WERI-Rb-1 (cell line): ENCODE measurements at regions not wholly inside any gene's neighbourhood (a gene's known extent, or its start where the extent isn't known, plus 50 kb on each side); places are given as distances from the start of the nearest gene placed in this dataset.

ENCODE experiments used
- DNase-seq: peaks from one replicate; pipeline ENCODE4 v3.0.0-alpha.2; 2020
- H3K27ac ChIP-seq: fragments of 250-450 bp; sonication (Bioruptor Pico); 2 replicates; pipeline ENCODE4 v1.5.1; 2020; ENCODE audit warnings: mild to moderate bottlenecking, moderate library complexity
- H3K27me3 ChIP-seq: fragments of 250-450 bp; sonication (Bioruptor Pico); 2 replicates; pipeline ENCODE4 v1.5.1; 2021; ENCODE audit warnings: mild to moderate bottlenecking, low read depth, moderate library complexity; ENCODE audit not compliant: insufficient read depth, severe bottlenecking
- H3K36me3 ChIP-seq: fragments of 250-450 bp; sonication (Bioruptor Pico); 2 replicates; pipeline ENCODE4 v1.5.1; 2020; ENCODE audit warnings: mild to moderate bottlenecking, moderate library complexity
- H3K4me3 ChIP-seq: 2 replicates; pipeline ENCODE4 v1.5.1; 2011; ENCODE audit warnings: low read depth, mild to moderate bottlenecking, control low read depth, low read length
- H3K9me3 ChIP-seq: fragments of 250-450 bp; sonication (Bioruptor Pico); 2 replicates; pipeline ENCODE4 v1.5.1; 2021; ENCODE audit warnings: mild to moderate bottlenecking, moderate library complexity; ENCODE audit not compliant: severe bottlenecking
- CTCF ChIP-seq: IDR thresholded peaks from 2 replicates; pipeline ENCODE4 v1.5.1; 2011; ENCODE audit warnings: low read depth, mild to moderate bottlenecking, control low read depth, inconsistent platforms, low read length

GRCh38 chr6:79391480-79391879 is 145.8 kb downstream of the LCA5 start:
- Histone ChIP-seq H3K4me3 (no peak overlapping the region), H3K9me3 (no peaks in the 10 kb centered on the region), H3K36me3 (no peaks in the 10 kb centered on the region), H3K27ac (no peak overlapping the region), H3K27me3 (no peaks in the 10 kb centered on the region)
- no peak for TF ChIP-seq CTCF
- DNase-seq: no peak

- Histone ChIP-seq H3K27me3 (no peaks in the 10 kb centered on the region), H3K36me3 (no peaks in the 10 kb centered on the region), H3K4me3 (no peak overlapping the region), H3K9me3 (no peaks in the 10 kb centered on the region), H3K27ac (no peak overlapping the region)
- DNase-seq: no peak
- TF ChIP-seq CTCF: no peak
These were observed 151.3 kb downstream of the LCA5 start for GRCh38 chr6:79385893-79386292.

GRCh38 chr6:79385333-79385732 is 150.9 kb upstream of the HMGN3 start:
- no peak overlapping the region for H3K27ac ChIP-seq
- no peaks in the 10 kb centered on the region for H3K36me3 ChIP-seq
- no peak overlapping the region for H3K4me3 ChIP-seq
- no peak for DNase-seq
- no peaks in the 10 kb centered on the region for H3K27me3 ChIP-seq
- no peaks in the 10 kb centered on the region for H3K9me3 ChIP-seq
- TF ChIP-seq CTCF: no peak

- Histone ChIP-seq H3K27me3 (no peaks in the 10 kb centered on the region), H3K4me3 (no peak overlapping the region), H3K36me3 (no peaks in the 10 kb centered on the region), H3K27ac (no peak overlapping the region), H3K9me3 (no peaks in the 10 kb centered on the region)
- no peak for TF ChIP-seq CTCF
- DNase-seq: no peak
These were observed 150.4 kb upstream of the HMGN3 start for GRCh38 chr6:79384845-79385244.

- no peak for DNase-seq
- Histone ChIP-seq H3K27ac (no peak overlapping the region), H3K9me3 (no peaks in the 10 kb centered on the region), H3K4me3 (no peak overlapping the region), H3K27me3 (no peaks in the 10 kb centered on the region), H3K36me3 (no peaks in the 10 kb centered on the region)
- no peak for TF ChIP-seq CTCF
These were observed 144.5 kb upstream of the HMGN3 start for GRCh38 chr6:79378957-79379356.

GRCh38 chr6:79377888-79378348 is 143.4 kb upstream of the HMGN3 start:
- no peaks in the 10 kb centered on the region for H3K27me3 ChIP-seq
- H3K4me3 ChIP-seq: no peak overlapping the region
- H3K9me3 ChIP-seq: no peaks in the 10 kb centered on the region
- no peak overlapping the region for H3K27ac ChIP-seq
- no peak for DNase-seq
- H3K36me3 ChIP-seq: no peaks in the 10 kb centered on the region
- TF ChIP-seq CTCF: no peak
